Gastroesophageal sphincter (tissue), 3 donors: ENCODE measurements at regions not wholly inside any gene's neighbourhood (a gene's known extent, or its start where the extent isn't known, plus 50 kb on each side); places are given as distances from the start of the nearest gene placed in this dataset.

Experiments used
- EP300 ChIP-seq: sonication (generic); formaldehyde crosslinking; IDR thresholded peaks from one replicate; pipeline ENCODE4 v1.6.1; 2017; ENCODE audit warnings: antibody characterized with exemption, mild to moderate bottlenecking
- POLR2AphosphoS5 ChIP-seq: sonication (generic); formaldehyde crosslinking; IDR thresholded peaks from one replicate; pipeline ENCODE4 v1.6.1; 2017; ENCODE audit warnings: antibody characterized with exemption
- TF ChIP-seq, protein P1 (sequence below), 4 experiments: fragments of 200-600 bp in 2 of 4; fragments of 450-650 bp in 2 of 4; sonication (generic) in 1 of 4; IDR thresholded peaks; one replicate each; pipeline ENCODE4 v1.5.1; 2017 to 2019; ENCODE audit warnings: antibody characterized with exemption in 4 of 4, mild to moderate bottlenecking in 2 of 4, moderate library complexity in 2 of 4

DNA sequence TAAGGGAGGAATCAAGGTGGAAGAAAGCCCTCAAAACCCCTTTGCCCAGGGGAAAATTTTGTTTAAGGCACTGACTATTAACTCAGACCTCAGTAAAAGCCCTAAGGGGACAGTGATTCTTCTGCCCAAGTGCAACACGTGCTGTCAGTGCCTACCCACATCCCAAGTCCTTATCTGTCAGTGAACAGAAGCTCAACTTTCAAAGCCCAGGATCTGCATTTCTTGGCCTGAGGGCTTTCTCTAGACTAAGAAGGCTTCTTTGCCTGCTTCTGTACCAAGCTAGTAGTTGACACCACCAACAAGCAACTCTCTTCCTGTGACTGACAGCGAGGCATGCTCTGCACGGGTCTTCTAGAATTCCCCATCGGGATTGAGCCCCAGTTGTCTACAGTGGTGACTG lies 416.0 kb upstream of the SPTLC3 start:
- TF ChIP-seq, protein P1, sequence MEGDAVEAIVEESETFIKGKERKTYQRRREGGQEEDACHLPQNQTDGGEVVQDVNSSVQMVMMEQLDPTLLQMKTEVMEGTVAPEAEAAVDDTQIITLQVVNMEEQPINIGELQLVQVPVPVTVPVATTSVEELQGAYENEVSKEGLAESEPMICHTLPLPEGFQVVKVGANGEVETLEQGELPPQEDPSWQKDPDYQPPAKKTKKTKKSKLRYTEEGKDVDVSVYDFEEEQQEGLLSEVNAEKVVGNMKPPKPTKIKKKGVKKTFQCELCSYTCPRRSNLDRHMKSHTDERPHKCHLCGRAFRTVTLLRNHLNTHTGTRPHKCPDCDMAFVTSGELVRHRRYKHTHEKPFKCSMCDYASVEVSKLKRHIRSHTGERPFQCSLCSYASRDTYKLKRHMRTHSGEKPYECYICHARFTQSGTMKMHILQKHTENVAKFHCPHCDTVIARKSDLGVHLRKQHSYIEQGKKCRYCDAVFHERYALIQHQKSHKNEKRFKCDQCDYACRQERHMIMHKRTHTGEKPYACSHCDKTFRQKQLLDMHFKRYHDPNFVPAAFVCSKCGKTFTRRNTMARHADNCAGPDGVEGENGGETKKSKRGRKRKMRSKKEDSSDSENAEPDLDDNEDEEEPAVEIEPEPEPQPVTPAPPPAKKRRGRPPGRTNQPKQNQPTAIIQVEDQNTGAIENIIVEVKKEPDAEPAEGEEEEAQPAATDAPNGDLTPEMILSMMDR (IDR thresholded peaks at IDR 0.05), result no peak
- TF ChIP-seq POLR2AphosphoS5, result no peak
- no peak for TF ChIP-seq EP300
